ENCODE measurements at regions not wholly inside any gene's neighbourhood (a gene's known extent, or its start where the extent isn't known, plus 50 kb on each side); places are given as distances from the start of the nearest gene placed in this dataset.
"Not testable (repeated sequence)": the region's sequence is repeated elsewhere in the genome, so short reads cannot be mapped to it uniquely, and the experiment has no call there.

DNA sequence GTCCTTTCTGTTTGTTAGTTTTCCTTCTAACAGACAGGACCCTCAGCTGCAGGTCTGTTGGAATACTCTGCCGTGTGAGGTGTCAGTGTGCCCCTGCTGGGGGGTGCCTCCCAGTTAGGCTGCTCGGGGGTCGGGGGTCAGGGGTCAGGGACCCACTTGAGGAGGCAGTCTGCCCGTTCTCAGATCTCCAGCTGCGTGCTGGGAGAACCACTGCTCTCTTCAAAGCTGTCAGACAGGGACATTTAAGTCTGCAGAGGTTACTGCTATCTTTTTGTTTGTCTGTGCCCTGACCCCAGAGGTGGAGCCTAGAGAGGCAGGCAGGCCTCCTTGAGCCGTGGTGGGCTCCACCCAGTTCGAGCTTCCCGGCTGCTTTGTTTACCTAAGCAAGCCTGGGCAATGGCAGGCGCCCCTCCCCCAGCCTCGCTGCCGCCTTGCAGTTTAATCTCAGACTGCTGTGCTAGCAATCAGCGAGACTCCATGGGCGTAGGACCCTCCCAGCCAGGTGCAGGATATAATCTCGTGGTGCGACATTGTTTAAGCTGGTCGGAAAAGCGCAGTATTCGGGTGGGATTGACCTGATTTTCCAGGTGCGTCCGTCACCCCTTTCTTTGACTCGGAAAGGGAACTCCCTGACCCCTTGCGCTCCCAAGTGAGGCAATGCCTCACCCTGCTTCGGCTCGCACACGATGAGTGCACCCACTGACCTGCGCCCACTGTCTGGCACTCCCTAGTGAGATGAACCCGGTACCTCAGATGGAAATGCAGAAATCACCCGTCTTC lies 2002.0 kb upstream of the CDH6 start:
- H3K4me1 ChIP-seq (ENCODE audit: insufficient read depth), result peaks cover 13% of the 10 kb centered on the region
- peak overlapping the region; percentile 39 for H3K4me3 ChIP-seq
- H3K4me2 ChIP-seq, result peak overlapping the region; percentile 69; the same call in 1 of the 2 replicates
- peak overlapping the region; percentile 79; the same call in 1 of the 2 replicates for H3K27ac ChIP-seq (ENCODE audit: low read depth)
- H3K27me3 ChIP-seq (ENCODE audit: insufficient read depth); H3K4me3 Mint-ChIP-seq; H3K36me3 Mint-ChIP-seq (ENCODE audit: low read depth); ATAC-seq; H4K20me1 ChIP-seq (replicated peaks; ENCODE audit: insufficient read depth); H3K27ac Mint-ChIP-seq; H3K9me3 Mint-ChIP-seq; H3K27me3 Mint-ChIP-seq (ENCODE audit: insufficient read depth, low read depth, poor library complexity); H3K9me2 ChIP-seq (ENCODE audit: insufficient read depth); H3F3A ChIP-seq (replicated peaks; ENCODE audit: low read depth); H3K36me3 ChIP-seq (ENCODE audit: insufficient read depth); H3K79me2 ChIP-seq (replicated peaks; ENCODE audit: insufficient read depth): not testable (repeated sequence)
- peak overlapping the region; percentile 69; the same call in 1 of the 2 replicates for H2AFZ ChIP-seq
- DNase-seq (ENCODE audit: low spot score), result peak; percentile 21
- H3K4me1 Mint-ChIP-seq, result peaks cover 13% of the 10 kb centered on the region; the same call in 2 of the 3 replicates

DNA sequence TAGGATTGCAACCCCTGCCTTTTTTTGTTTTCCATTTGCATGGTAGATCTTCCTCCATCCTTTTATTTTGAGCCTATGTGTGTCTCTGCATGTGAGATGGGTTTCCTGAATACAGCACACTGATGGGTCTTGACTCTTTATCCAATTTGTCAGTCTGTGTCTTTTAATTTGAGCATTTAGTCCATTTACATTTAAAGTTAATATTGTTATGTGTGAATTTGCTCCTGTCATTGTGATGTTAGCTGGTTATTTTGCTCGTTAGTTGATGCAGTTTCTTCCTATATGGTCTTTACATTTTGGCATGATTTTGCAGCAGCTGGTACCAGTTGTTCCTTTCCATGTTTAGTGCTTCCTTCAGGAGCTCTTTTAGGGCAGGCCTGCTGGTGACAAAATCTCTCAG lies 2003.1 kb upstream of the CDH6 start:
- not testable (repeated sequence) for H3K79me2 ChIP-seq (replicated peaks; ENCODE audit: insufficient read depth); H3K9me3 Mint-ChIP-seq; H3K27ac Mint-ChIP-seq

GRCh38 chr5:29186380-29186779 lies 2007.1 kb upstream of the CDH6 start:
- not testable (repeated sequence) for H3K9me2 ChIP-seq (ENCODE audit: insufficient read depth); H3K79me2 ChIP-seq (replicated peaks; ENCODE audit: insufficient read depth); H3K27me3 Mint-ChIP-seq (ENCODE audit: insufficient read depth, low read depth, poor library complexity); H3K9me3 Mint-ChIP-seq; H3K4me2 ChIP-seq; H3K4me3 ChIP-seq; DNase-seq (ENCODE audit: low spot score); H2AFZ ChIP-seq; H3K4me1 Mint-ChIP-seq; H3K4me1 ChIP-seq (ENCODE audit: insufficient read depth); H3F3A ChIP-seq (replicated peaks; ENCODE audit: low read depth); ATAC-seq; H3K27ac ChIP-seq (ENCODE audit: low read depth); H3K36me3 Mint-ChIP-seq (ENCODE audit: low read depth); H4K20me1 ChIP-seq (replicated peaks; ENCODE audit: insufficient read depth); H3K27me3 ChIP-seq (ENCODE audit: insufficient read depth); H3K36me3 ChIP-seq (ENCODE audit: insufficient read depth); H3K27ac Mint-ChIP-seq; H3K4me3 Mint-ChIP-seq

More for the DNA sequence above, 2003.1 kb upstream of the CDH6 start:
- not testable (repeated sequence) for H4K20me1 ChIP-seq (replicated peaks; ENCODE audit: insufficient read depth); ATAC-seq; H3K4me3 Mint-ChIP-seq; H3K27me3 ChIP-seq (ENCODE audit: insufficient read depth); H3F3A ChIP-seq (replicated peaks; ENCODE audit: low read depth); H3K27ac ChIP-seq (ENCODE audit: low read depth); H3K4me2 ChIP-seq; DNase-seq (ENCODE audit: low spot score); H2AFZ ChIP-seq; H3K36me3 Mint-ChIP-seq (ENCODE audit: low read depth); H3K36me3 ChIP-seq (ENCODE audit: insufficient read depth); H3K4me3 ChIP-seq; H3K9me2 ChIP-seq (ENCODE audit: insufficient read depth); H3K27me3 Mint-ChIP-seq (ENCODE audit: insufficient read depth, low read depth, poor library complexity)
- H3K4me1 Mint-ChIP-seq, result peaks cover 13% of the 10 kb centered on the region; the same call in 2 of the 3 replicates
- peaks cover 13% of the 10 kb centered on the region for H3K4me1 ChIP-seq (ENCODE audit: insufficient read depth)

- H4K20me1 ChIP-seq (replicated peaks; ENCODE audit: insufficient read depth), result no peaks in the 10 kb centered on the region
- H3K9me2 ChIP-seq (ENCODE audit: insufficient read depth), result no peaks in the 10 kb centered on the region
- Mint-ChIP-seq H3K27me3 (ENCODE audit: insufficient read depth, low read depth, poor library complexity) (no peaks in the 10 kb centered on the region), H3K27ac (no peak overlapping the region), H3K4me1 (no peaks in the 10 kb centered on the region), H3K36me3 (ENCODE audit: low read depth) (no peaks in the 10 kb centered on the region), H3K9me3 (peaks cover 8% of the 10 kb centered on the region; the same call in 1 of the 3 replicates), H3K4me3 (no peak overlapping the region)
- H3K27ac ChIP-seq (ENCODE audit: low read depth), result no peak overlapping the region
- ATAC-seq (no peak), DNase-seq (ENCODE audit: low spot score) (no peak)
- H3K79me2 ChIP-seq (replicated peaks; ENCODE audit: insufficient read depth), result no peaks in the 10 kb centered on the region
- no peak overlapping the region for H2AFZ ChIP-seq
- H3K27me3 ChIP-seq (ENCODE audit: insufficient read depth), result no peaks in the 10 kb centered on the region
- no peaks in the 10 kb centered on the region for H3K36me3 ChIP-seq (ENCODE audit: insufficient read depth)
- H3F3A ChIP-seq (replicated peaks; ENCODE audit: low read depth), result no peaks in the 10 kb centered on the region
- no peaks in the 10 kb centered on the region for H3K4me1 ChIP-seq (ENCODE audit: insufficient read depth)
- no peak overlapping the region for H3K4me3 ChIP-seq
- no peak overlapping the region for H3K4me2 ChIP-seq
- TF ChIP-seq CREB1 (CRISPR knock-in tag; IDR thresholded peaks at IDR 0.05; ENCODE audit: low read depth) (no peak), CTCF (conservative IDR thresholded peaks at IDR 0.05; ENCODE audit: low read depth in 2 of 2) (no peak), JUNB (IDR thresholded peaks at IDR 0.05; ENCODE audit: unreplicated experiment) (no peak), EZH2phosphoT487 (IDR thresholded peaks at IDR 0.05; ENCODE audit: unreplicated experiment) (no peak), STAT1 (IDR thresholded peaks at IDR 0.05; ENCODE audit: unreplicated experiment) (no peak), EZH2 (IDR thresholded peaks at IDR 0.05; ENCODE audit: low read depth, unreplicated experiment) (no peak), ETS1 (IDR thresholded peaks at IDR 0.05) (no peak)
- TF ChIP-seq, protein P1, sequence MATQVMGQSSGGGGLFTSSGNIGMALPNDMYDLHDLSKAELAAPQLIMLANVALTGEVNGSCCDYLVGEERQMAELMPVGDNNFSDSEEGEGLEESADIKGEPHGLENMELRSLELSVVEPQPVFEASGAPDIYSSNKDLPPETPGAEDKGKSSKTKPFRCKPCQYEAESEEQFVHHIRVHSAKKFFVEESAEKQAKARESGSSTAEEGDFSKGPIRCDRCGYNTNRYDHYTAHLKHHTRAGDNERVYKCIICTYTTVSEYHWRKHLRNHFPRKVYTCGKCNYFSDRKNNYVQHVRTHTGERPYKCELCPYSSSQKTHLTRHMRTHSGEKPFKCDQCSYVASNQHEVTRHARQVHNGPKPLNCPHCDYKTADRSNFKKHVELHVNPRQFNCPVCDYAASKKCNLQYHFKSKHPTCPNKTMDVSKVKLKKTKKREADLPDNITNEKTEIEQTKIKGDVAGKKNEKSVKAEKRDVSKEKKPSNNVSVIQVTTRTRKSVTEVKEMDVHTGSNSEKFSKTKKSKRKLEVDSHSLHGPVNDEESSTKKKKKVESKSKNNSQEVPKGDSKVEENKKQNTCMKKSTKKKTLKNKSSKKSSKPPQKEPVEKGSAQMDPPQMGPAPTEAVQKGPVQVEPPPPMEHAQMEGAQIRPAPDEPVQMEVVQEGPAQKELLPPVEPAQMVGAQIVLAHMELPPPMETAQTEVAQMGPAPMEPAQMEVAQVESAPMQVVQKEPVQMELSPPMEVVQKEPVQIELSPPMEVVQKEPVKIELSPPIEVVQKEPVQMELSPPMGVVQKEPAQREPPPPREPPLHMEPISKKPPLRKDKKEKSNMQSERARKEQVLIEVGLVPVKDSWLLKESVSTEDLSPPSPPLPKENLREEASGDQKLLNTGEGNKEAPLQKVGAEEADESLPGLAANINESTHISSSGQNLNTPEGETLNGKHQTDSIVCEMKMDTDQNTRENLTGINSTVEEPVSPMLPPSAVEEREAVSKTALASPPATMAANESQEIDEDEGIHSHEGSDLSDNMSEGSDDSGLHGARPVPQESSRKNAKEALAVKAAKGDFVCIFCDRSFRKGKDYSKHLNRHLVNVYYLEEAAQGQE (IDR thresholded peaks at IDR 0.05; ENCODE audit: unreplicated experiment), result no peak
Measured at GRCh38 chr5:29185558-29185957, 2007.9 kb upstream of the CDH6 start.

Data from GM23338 (cell line).